GM11168 (cell line): ENCODE measurements at regions not wholly inside any gene's neighbourhood (a gene's known extent, or its start where the extent isn't known, plus 50 kb on each side); places are given as distances from the start of the nearest gene placed in this dataset.

Experiments
- in situ Hi-C: fragments of 300-500 bp; cut with MboI; formaldehyde crosslinking; loops from one replicate; pipeline ENCODE4 v1.12.0; 2022; ENCODE audit warnings: low sequenced_read_pairs; ENCODE audit not compliant: unreplicated experiment

DNA sequence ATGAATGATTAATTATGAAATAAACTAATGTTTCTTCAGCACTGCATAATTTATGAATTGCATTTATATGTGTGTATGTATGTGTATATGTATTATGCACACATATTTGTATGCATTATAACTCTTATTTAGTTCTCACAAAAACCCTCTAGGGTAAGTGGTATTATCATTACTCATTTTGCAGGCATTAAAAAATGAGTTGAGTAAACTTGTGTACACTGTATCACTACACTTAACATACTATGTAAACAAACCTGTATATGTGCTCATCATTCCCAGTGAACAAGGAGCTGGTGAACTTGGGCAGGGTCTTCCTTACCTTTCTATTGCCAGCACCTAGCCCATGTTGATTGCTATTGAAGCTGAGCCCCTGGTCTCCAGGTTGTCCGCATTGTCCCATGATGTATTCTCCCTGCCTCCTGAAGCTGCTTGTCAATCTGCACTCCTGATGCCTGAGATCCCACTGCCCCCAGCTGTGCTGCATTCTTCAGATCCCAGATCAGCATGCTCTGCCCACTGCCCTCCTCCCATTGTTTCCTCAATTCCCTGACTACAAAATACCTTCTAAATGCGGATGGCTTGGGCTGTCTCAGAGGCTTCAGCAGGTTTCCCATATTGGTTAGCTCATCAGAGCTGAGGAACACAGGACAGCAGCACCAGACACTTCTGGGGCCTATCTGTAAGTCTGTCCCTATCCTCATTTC lies 267.9 kb upstream of the SESN3 start:
- in situ Hi-C loops = no loop called here

DNA sequence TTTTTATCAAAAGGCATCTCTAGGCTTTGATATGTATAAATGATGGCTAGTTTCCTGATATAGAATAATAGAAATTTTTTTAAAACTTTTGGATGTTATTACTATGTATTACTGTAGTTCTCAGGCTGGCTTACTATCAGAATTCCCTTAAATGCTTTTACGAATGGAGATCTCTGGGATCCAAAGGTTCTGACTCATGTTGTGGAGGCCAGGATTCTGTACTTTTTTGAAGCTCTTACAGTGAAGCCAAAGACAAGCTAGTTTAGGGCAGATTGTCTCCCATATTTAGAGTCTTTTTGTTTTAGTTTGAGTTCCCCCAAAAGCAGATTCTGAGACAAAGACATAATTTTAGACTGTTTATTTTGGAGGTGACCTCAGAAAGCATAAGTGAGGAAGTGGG lies 265.9 kb upstream of the SESN3 start:
- in situ Hi-C loops = no loop called here

DNA sequence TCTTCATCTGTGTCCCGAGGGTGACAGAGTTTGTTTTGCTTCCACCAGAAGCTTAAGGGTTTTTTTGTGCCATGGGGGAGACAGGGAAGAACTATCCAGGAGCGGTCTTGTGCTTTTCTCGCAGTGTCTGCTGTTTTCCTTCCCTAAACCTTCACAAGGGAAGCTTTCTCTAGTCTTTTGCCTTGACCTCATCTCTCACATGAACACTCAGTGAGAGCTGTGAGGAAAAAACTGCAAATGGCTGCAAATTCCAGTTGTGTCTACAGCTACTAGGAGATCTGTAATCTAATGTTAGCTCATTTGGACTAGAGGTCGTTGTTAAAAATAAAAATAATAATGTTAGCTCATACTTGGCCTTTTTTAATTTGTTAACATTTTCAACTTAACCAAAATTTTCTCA lies 264.7 kb upstream of the SESN3 start:
- in situ Hi-C loops = no loop called here

- in situ Hi-C loops = no loop called here
These were observed 263.9 kb upstream of the SESN3 start for GRCh38 chr11:95494856-95495255.

- in situ Hi-C loops = no loop called here
These were observed 263.2 kb upstream of the SESN3 start for GRCh38 chr11:95494167-95494566.

DNA sequence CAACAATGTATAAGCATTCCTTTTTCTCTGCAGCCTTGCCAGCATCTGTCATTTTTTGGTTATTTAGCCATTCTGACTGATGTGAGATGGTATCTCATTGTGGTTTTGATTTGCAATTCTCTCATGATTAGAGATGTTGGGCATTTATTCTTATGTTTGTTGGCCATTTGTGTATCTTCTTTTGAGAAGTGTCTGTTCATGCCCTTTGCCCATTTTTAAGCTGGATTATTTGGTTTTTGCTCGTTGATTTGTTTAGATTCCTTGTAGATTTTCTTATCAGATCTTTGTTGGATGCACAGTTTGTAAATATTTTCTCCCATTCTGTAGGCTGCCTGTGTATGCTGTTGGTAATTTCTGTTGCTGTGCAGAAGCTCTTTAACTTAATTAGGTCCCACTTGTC lies 259.6 kb upstream of the SESN3 start:
- in situ Hi-C loops = no loop called here

GRCh38 chr11:95487938-95488337 lies 256.9 kb upstream of the SESN3 start:
- in situ Hi-C loops = no loop called here

- in situ Hi-C loops = no loop called here
These were observed 256.4 kb upstream of the SESN3 start for GRCh38 chr11:95487391-95487790.

GRCh38 chr11:95486979-95487378 lies 256.0 kb upstream of the SESN3 start:
- in situ Hi-C loops = no loop called here

- in situ Hi-C loops = no loop called here
These were observed 255.5 kb upstream of the SESN3 start for GRCh38 chr11:95486466-95486865.

DNA sequence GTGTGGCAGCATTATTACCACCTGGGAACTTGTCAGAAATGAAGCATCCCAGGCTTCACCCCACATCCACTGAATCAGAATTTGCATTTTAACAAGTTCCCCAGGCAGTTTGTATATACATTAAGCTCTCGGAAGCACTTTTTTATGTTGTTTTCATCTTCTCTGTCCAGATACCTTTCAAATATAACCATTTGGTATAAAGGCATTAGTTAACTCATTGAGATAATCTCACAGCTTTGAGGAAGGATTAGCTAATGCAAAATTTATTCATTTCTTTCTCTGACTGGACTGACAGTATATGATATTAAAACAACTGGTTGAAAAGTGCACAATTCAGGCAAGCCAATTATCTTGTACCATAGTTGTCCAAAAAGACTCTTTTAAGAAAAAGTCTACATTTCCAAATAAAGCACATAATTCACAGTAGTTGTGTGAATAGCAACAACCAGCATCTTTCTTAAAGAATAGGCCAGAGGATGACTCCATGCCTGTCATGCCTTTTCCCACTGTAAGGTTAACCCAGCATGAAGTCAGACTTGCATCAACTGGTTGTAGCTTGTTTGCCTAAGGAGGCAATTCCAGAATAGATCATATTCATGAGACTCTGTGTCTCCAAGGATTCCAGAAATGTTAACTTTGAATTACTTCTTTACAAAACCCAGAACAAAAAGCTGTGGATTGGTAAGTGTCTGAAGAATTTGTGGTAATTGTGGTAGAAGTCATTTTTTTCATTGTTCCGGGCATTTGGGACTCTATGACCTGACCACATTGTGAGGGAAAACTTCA lies 254.3 kb upstream of the SESN3 start:
- in situ Hi-C loops = no loop called here

DNA sequence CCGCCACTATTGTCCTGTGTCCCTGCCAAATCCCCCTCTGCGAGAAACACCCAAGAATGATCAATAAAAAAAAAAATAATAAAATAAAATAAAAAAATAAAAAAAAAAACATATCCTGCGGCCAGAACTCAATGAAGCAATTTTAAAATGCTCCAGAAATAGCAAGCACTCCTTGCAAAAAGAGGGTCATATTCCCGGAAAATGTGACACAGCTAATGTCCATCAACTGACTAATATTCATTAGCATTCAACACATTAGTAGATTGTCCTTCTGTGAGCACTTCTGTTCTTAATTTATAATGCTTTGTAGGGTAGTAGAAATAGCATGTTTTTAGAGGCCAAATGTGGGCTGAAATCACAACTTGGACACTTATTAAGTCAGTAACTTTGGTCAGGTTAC lies 252.3 kb upstream of the SESN3 start:
- in situ Hi-C loops = no loop called here

DNA sequence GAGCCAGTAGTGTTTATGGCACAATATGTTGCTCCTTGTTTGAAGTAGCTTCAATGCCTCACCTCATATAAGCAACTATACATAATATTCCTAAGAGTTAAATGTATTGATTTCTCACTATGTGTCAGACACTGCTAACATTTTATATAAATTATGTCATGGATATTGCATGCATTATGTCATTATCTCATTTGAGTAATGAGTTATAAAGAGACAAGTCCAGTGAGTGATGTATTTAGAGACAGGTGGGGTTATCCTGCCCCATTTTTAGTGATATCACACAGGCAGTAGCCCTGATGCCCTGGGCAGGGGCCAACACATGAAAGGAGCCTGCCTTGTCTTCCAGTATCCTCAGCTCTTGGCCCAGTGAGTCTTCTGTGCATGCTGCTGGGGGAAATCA lies 247.0 kb upstream of the SESN3 start:
- in situ Hi-C loops = no loop called here

DNA sequence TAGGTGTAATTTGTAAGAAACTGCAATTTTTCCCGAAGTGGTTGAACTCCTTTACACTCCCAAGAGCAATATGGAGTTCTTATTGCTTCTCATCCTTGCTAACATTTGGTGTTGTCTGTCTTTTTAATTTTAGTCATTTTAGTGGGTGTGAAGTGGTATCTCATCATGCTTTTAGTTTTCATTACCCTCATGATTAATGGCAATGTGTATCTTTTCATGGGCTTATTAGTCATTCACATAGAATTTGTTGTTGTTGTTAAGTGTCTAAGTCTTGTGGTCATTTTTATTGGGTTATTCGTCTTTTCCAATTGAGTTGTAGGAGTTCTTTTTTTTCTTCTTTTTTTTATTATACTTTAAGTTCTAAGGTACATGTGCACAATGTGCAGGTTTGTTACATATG lies 238.3 kb upstream of the SESN3 start:
- in situ Hi-C loops = no loop called here

GRCh38 chr11:95466416-95466815 lies 235.4 kb upstream of the SESN3 start:
- in situ Hi-C loops = no loop called here

GRCh38 chr11:95465887-95466286 lies 234.9 kb upstream of the SESN3 start:
- in situ Hi-C loops = no loop called here

DNA sequence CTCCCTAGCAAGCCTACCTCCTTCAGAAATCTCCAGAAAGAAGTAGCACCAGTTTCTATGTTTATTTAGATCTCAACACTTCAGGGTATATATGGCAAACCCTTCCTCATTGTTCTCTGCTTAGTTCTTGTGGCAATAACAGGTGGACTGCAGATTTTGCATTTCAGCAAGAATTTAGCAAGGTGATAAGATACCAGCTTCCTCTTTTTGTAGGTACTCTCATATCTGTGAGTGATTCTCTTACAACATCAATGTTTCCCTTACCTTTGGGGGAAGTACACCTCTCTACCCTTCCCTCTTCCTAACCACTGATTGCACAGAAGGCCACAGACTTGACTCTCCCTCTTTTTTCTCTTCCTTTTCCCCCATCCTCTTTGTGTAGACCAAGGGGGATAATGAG lies 230.9 kb upstream of the SESN3 start:
- in situ Hi-C loops = no loop called here

DNA sequence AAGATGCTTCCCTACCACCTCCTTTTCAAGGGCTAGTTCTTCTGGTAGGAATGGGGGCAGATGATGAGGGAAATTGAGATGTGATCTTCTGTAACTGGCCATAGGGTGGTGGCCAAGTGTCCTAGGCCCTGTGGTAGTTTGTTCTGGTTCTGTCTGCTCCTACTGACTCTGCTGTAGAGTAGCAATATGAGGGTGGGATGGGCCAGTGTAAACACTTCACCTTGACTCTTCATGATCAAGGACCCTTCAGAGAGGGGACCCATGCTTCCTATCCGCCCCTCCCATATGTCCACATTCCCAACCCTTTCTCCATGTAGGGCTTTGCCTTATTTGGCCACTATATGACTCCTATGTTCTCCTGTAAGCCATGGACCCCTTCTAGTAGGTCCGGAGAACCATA lies 230.3 kb upstream of the SESN3 start:
- in situ Hi-C loops = no loop called here

GRCh38 chr11:95459291-95460042 lies 228.5 kb upstream of the SESN3 start:
- in situ Hi-C loops = no loop called here

GRCh38 chr11:95456714-95457491 lies 225.9 kb upstream of the SESN3 start:
- in situ Hi-C loops = no loop called here
